ENCODE measurements at regions not wholly inside any gene's neighbourhood (a gene's known extent, or its start where the extent isn't known, plus 50 kb on each side); places are given as distances from the start of the nearest gene placed in this dataset.

GRCh38 chr1:187146388-187146787, 317.6 kb downstream of the PLA2G4A start:
- TF ChIP-seq ZFX (IDR thresholded peaks at IDR 0.05; ENCODE audit: borderline replicate concordance), result no peak
- TF ChIP-seq, protein P1, sequence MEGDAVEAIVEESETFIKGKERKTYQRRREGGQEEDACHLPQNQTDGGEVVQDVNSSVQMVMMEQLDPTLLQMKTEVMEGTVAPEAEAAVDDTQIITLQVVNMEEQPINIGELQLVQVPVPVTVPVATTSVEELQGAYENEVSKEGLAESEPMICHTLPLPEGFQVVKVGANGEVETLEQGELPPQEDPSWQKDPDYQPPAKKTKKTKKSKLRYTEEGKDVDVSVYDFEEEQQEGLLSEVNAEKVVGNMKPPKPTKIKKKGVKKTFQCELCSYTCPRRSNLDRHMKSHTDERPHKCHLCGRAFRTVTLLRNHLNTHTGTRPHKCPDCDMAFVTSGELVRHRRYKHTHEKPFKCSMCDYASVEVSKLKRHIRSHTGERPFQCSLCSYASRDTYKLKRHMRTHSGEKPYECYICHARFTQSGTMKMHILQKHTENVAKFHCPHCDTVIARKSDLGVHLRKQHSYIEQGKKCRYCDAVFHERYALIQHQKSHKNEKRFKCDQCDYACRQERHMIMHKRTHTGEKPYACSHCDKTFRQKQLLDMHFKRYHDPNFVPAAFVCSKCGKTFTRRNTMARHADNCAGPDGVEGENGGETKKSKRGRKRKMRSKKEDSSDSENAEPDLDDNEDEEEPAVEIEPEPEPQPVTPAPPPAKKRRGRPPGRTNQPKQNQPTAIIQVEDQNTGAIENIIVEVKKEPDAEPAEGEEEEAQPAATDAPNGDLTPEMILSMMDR (IDR thresholded peaks at IDR 0.05), result no peak
- no peak overlapping the region for H3K27ac ChIP-seq

GRCh38 chr1:187151555-187151954, 322.8 kb downstream of the PLA2G4A start:
- TF ChIP-seq ZFX (IDR thresholded peaks at IDR 0.05; ENCODE audit: borderline replicate concordance), result no peak
- TF ChIP-seq, protein P1 (IDR thresholded peaks at IDR 0.05), result no peak
- H3K27ac ChIP-seq, result no peak overlapping the region

GRCh38 chr1:187153047-187153446, 324.3 kb downstream of the PLA2G4A start:
- H3K27ac ChIP-seq, result no peak overlapping the region
- TF ChIP-seq, protein P1 (IDR thresholded peaks at IDR 0.05), result no peak

DNA sequence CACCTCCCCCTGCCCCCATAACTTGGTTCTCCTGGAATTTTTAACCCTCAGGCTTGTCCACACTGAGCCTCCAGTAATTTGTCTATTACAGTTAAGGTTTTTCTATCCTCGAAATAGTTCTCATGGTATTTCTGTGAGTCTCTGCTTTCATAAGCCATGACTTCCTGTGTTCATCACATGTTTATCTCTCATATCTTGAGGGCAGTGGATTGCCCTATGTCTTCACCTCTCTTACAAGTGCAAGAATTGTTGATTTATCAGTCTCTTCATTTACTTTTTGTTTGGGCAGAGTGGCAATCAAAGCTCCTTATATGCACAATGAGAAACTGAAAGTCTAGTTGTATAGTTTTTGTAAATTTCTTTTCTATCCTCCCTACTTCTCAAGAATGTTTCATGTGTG, 328.4 kb downstream of the PLA2G4A start:
- TF ChIP-seq, protein P1 (IDR thresholded peaks at IDR 0.05), result no peak
- no peak for TF ChIP-seq ZFX (IDR thresholded peaks at IDR 0.05; ENCODE audit: borderline replicate concordance)

DNA sequence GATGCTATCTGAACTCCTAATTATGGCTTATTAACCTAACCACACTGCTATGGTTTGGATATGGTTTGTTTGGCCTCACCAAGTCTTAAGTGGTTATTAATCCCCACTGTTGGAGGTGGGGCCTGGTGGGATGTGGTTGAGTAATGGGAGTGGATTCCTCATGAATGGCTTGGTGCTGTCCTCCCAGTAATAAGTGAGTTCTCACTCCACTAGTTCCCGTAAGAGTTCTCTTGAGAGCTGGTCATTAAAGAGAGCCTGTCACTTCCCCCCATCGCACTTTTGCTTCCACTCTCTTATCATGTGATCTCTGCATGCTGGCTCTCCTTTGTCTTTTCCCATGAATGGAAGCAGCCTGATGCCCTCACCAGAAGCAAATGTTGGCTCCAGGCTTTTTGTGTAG, 328.8 kb downstream of the PLA2G4A start:
- TF ChIP-seq, protein P1 (IDR thresholded peaks at IDR 0.05), result no peak
- TF ChIP-seq ZFX (IDR thresholded peaks at IDR 0.05; ENCODE audit: borderline replicate concordance), result no peak

More for the DNA sequence above, 328.4 kb downstream of the PLA2G4A start:
- no peak overlapping the region for H3K27ac ChIP-seq

GRCh38 chr1:187167555-187167954, 338.8 kb downstream of the PLA2G4A start:
- TF ChIP-seq ZFX (IDR thresholded peaks at IDR 0.05; ENCODE audit: borderline replicate concordance), result no peak
- TF ChIP-seq, protein P1 (IDR thresholded peaks at IDR 0.05), result no peak
- H3K27ac ChIP-seq, result no peak overlapping the region

More for the DNA sequence above, 328.8 kb downstream of the PLA2G4A start:
- no peak overlapping the region for H3K27ac ChIP-seq

GRCh38 chr1:187168297-187168696, 339.5 kb downstream of the PLA2G4A start:
- TF ChIP-seq ZFX (IDR thresholded peaks at IDR 0.05; ENCODE audit: borderline replicate concordance), result no peak
- TF ChIP-seq, protein P1 (IDR thresholded peaks at IDR 0.05), result no peak
- no peak overlapping the region for H3K27ac ChIP-seq

All from 22Rv1 (cell line).